Left renal pelvis (tissue), 4 donors: ENCODE measurements at regions not wholly inside any gene's neighbourhood (a gene's known extent, or its start where the extent isn't known, plus 50 kb on each side); places are given as distances from the start of the nearest gene placed in this dataset.
"Not testable (repeated sequence)": the region's sequence is repeated elsewhere in the genome, so short reads cannot be mapped to it uniquely, and the experiment has no call there.

Experiments
- DNase-seq, 4 donors: peaks; one replicate each; pipeline ENCODE4 v3.0.0-alpha.2; 2013; ENCODE audit warnings: low read depth in 4 of 4, low spot score in 3 of 4

DNA sequence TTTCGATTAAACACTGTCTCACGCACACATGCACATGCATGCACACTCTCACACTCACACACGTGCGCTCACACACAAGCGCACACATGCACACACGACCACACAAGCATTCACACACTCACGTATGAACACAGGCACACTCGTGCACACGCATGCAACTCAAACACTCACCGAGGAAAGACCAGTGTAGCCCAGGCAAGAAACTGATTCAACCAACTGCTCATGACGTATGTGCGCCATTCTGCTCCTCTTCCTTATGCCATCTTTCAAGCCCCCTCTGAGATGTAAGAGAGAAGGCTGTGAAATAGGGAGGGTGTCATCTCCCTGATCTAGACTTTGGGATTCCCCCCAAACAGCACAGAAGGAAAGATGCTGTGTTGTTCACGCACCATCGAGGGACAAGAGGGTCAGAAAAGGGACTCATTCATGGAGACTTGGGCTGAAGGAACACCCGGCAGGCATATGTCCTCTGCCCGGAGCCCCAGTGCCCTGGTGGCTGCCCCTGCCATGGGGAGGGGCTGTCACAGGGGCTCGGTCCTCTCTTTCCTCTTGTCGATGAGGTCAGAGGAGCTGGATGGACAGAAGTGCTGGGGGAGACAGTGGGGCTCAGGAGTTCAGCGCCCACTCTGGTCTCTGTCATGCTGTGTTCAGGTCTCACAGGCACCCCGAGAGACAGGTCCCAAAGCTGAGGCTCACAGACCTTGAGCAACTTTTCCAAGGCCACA lies 130.1 kb upstream of the SHH start:
- DNase-seq = no peak

GRCh38 chr7:155941688-155942087 lies 129.4 kb upstream of the SHH start:
- no peak for DNase-seq

GRCh38 chr7:155939350-155939749 lies 127.1 kb upstream of the SHH start:
- no peak for DNase-seq

DNA sequence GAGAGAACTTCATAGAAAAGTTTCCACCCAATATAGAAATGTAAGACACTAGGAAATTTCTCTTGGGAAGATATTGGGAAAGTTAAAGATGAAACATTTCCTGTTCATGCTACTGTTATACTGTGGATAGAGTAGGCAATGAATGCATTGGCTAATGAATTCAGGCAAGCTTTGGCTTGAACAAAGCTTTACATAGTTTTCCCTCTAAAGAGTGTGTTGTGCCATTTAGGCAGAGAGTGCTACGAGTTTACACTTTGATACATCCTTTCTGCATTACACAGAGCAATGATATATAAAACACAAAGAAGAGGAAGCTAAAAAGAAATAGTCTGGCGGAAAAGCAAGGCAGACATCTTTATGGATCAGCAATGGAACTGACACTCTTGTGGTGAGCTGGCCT lies 125.9 kb upstream of the SHH start:
- DNase-seq = no peak

GRCh38 chr7:155935726-155936125 lies 123.5 kb upstream of the SHH start:
- DNase-seq = no peak

GRCh38 chr7:155935005-155935557 lies 122.8 kb upstream of the SHH start:
- DNase-seq = no peak

DNA sequence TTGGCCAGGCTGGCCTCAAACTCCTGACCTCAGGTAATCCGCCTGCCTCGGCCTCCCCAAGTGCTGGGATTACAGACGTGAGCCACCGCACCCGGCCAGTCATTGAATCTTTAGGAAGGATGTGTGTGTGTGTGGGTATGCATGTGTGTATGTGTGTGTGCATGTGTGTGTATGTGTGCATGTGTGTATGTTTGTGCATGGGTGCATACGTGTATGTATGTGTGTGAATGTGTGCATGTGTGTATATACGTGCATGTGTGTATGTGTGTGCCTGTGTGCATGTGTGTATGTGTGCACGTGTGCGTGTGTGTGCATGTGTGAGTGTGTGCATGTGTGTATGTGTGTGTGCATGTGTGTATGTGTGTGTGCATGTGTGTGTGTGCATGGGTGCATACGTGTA lies 120.1 kb upstream of the SHH start:
- DNase-seq = not testable (repeated sequence)

GRCh38 chr7:155931396-155932085 lies 119.3 kb upstream of the SHH start:
- DNase-seq = no peak

DNA sequence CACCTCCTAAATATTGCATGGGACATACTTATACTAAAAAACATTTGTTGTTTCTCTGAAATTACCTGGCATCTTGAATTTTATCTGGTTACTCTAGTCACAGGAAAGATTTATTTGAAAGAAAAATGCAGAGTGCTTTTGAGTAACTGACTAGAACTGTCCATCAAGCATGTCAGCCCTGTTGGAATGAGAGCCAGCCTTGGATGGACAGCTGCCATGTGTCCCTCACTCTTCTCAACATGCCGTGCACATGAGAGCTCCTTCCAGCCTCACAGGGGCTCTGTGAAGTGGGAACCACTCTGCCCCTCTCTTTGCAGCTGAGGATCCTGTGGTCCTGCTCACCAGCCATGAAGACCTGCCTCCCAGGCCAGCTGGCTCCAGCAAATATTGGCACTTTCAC lies 118.3 kb upstream of the SHH start:
- DNase-seq = no peak

- DNase-seq = no peak
Measured at GRCh38 chr7:155930061-155930460, 117.8 kb upstream of the SHH start.

DNA sequence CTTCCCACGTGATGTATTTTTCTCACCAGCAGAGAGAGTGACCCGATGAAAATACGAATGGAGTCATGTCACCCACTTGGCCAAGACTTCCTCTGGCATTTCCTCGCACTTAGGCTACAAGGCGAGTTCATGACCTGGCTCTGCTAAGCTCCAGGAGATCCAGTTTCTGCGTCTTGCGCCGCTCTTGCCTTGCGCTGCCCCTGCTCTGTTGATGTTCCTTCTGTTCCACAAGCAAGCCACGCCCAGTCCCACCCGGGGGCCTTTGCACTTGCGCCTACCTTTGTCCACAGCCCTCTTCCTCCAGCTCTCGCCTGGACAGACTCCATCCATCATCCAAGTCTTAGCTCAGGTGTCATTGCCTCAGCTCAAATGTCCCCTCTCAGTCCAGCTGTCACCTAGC lies 116.3 kb upstream of the SHH start:
- no peak for DNase-seq

DNA sequence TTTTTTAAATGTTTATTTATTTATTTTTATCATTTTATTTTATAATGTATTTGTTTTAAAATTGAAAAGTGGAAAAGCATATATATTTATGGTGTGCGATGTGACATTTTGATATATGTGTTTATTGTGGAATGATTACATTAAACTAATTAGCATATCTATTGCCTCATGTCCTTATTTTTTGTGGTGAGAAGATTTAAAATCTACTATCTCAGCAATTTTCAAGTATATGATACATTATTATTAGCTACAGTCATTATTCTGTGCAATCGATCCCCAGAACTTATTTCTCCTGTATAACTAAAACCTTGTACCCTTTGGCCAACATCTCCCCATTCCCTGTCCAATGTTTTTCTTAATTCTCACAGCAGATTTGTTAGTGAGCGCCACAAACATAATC lies 115.6 kb upstream of the SHH start:
- no peak for DNase-seq

DNA sequence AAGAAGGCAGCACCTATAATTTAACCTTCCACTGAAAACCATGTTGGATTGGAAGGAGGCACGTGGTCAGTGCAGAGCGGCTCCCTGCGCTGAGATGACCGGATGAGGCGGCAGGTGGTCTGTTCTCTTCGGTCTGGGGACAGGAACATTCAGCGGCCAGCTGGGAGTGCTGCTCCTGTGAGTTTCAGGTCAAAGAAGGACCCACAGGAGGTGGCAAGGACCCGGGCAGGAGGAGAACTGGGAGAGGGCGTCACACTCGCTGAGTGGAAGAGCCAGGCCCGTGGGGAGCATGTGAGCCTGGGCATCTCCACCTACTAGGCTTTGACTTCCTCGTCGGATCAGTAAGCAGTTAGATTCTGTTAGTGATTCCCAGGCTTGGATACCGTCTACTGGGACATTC lies 113.4 kb upstream of the SHH start:
- no peak for DNase-seq

DNA sequence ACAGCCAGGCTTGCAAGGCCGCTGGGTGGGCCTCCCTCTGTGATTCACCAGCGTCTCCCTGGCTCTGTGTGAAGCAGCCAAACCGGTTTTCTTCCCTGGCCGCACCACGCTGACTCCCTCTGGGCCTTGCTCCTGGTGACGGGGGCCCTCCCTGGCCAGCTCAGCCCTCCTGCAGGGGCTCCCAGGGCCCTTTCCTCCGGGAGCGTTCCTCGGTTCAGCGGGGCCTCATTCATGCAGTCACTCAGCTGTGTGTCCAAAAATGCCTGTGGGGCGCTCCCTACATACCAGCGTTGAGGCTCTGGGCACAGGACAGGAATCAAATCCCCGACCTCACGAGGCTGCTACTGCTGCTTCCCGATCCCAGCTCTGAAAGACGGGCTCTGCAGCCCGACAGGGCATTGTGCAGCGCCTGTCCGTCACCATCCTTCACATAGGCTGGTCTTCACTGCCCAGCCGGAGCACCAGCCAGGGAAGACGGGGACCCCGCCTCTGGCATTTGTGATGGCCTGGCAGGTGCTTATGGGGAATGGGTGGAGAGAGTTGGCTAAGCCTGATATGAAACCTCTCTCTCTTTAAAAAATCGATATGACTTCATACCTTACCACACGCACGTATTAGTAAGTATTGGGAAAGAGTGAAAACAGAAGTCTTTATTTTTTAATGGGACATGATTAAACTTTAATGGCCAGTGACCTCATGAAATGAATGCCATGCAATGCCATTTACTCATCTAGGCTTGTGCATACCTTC lies 110.0 kb upstream of the SHH start:
- DNase-seq = peak in 3 of 4 donors; percentile 39 to 50 (median 50)

GRCh38 chr7:155921804-155922066 lies 109.5 kb upstream of the SHH start:
- no peak for DNase-seq

DNA sequence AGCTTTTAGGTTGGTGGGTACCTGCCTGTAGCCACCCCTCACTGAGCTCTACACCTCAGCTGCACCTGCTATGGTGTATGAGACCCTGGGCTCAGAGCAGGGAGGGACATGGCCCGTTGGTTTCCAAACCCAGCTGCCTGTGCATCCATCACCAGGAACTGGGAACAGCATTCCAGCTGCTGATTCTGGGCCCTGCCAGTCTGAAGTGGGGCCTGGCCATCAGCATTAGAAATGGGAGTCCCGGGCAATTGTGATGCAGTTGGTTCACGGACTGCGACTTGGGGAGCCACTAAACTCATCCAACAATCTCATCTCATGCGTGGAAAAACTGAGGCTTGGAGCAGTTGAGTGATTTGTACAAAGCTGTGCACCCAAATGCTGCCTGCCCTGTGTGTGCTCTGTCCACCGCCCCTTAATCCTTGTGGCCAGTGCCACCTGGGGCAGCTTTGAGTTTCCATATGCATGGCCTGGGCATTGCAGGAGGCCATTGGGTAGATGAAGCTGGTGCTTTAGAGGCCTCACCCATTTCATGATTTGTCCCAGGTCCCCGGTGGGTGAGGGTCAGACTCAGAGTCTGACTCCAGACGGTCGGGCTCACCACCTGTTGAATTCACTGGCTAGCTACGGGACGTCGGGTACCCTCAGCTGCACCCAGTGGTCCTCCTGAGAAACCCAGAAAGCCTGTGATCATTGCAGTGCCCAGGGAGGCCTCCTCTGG lies 109.0 kb upstream of the SHH start:
- DNase-seq = no peak

- DNase-seq = no peak
Measured at GRCh38 chr7:155920068-155920461, 107.8 kb upstream of the SHH start.

DNA sequence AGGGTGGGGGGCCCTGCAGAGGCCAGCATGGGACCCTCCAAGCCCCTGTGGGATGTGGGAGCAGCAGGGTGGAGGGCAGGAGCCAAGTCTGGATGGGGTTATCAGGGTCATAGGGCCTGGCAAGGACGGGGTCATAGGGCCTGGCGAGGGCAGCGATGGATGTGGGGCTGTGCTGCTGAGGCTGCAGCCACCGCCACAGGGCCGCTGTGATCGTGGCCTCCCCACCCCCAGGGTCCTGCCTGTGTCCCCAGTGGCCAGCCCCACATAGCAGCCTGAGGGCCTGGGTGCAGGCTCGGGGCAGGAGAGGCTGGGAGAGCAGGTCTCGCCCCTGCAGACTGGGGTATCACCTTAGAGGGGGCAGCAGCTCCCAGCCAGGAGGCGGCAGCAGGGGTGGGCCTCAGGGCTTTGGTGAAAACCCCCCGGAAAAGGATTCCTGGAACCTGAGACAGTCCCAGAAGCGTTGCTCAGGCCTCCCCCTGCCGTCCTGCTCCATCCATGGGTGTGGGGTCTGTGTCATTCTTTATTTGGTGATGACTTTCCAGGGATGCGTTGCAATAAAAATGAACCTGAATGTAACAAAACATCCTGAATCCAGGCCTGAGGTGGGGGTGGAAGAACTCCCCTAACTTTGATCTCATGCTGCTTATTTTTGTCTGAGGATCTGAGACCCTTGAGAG lies 107.3 kb upstream of the SHH start:
- DNase-seq = no peak

- DNase-seq = no peak
Measured at GRCh38 chr7:155918720-155919390, 106.6 kb upstream of the SHH start.

DNA sequence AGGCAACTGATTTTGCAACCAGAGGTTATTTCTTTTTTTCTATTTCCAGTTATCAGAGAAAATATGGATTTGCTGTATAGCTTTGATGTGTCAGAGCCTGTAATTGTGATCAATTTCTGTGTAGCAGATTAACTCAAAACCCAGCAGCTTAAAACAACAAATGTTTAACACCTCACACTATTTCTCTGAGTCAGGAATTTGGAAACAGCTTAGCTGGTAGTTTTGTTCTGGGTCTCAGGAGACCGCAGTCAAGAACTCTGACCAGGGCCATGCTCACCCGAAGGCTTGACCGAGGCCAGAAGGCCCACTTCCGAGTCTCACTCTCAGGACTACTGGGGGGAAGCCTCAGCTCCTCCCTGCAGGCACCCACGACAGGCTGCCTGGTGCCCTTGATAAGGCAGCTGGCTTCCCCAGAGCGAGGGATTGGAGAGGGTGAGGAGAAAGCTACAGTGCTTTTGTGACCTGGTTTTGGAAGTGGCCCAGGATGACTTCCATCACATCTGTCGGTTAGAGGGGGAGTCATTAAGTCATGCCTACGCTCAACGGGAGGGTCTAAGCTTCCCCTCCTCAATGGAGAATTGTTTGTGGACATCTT lies 105.7 kb upstream of the SHH start:
- DNase-seq = no peak
